ENCODE measurements at regions not wholly inside any gene's neighbourhood (a gene's known extent, or its start where the extent isn't known, plus 50 kb on each side); places are given as distances from the start of the nearest gene placed in this dataset.

GRCh38 chr3:14298991-14299555 lies 103.3 kb upstream of the SLC6A6 start:
- no peak for TF ChIP-seq POLR2A (IDR thresholded peaks at IDR 0.05)
- no peak for TF ChIP-seq CTCF (IDR thresholded peaks at IDR 0.05)
